ENCODE measurements at regions not wholly inside any gene's neighbourhood (a gene's known extent, or its start where the extent isn't known, plus 50 kb on each side); places are given as distances from the start of the nearest gene placed in this dataset.

GRCh38 chr1:87512431-87512830 is 183.8 kb downstream of the LMO4 start:
- DNase-seq: peak; percentile 14

GRCh38 chr1:87513255-87513654 is 184.6 kb downstream of the LMO4 start:
- peak; percentile 42 for DNase-seq

DNA sequence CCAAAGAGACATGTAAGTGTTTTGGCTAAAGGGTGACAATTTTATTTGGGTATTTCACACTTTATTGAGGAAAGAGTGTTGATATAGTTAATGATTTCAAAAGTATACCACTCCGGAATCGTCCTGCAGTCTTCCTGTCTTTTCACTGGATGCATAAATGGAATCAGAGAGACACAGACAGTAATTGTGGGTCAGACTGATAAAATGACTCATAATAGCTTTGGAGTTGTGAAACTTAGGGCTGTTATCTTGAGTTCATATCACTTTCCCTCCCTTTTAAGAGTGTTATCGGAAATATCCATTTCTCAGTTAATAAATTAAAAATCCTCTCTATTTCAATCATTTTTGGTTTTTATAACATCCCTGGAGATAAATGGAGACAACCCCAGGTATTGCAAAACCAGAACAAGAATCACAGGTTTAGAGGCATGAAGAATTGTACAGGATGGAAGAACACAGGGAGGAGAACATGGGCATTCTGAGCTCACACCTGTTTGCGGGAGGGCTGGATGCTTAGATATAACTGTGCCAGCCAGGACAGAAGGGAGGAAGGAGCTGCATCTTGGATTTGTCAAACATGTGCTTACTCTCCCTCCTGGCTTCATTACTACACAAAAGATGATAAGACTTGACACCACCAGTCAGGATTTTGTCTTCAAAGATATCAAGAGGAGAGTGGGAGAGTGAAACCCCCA is 185.4 kb downstream of the LMO4 start:
- peak; percentile 4 for DNase-seq

DNA sequence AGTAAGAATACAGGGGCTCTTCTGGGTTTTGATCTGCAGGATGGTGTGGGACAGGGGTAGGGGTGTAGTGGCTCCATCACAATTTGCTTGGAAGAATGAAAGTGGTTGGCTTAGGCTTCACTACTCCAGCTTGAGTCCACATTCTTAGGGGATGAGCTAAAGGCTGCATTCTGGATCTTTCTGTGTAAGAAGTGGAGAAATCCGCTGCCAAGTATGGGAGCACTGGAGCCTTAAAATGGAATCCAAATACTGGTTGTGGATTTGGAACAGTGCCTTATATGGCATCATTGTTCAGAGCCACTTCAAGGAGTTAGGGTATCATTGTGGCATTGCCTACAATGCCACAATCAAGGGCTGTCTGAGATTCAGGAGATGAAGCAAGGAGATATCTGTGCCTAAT is 187.1 kb downstream of the LMO4 start:
- DNase-seq: peak; percentile 56

DNA sequence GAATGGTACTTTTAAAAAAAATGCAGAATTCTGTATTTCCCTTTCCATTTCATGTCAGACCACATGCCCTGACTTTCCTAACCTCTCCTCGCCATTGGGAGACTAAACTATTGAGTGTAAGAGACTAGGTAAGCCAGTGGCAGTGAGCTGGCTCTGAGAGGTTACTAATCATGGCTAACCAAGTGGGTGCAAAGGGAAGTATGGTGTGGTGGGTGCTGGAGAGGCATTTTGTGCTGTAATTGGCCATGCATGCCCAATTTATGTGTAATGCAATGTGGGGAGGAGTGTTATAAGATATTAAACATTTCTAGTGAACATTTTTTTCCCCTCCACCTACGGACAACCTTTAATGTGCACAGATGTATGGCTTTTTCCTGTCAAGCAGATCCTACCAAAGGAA is 190.1 kb downstream of the LMO4 start:
- no peak for DNase-seq

DNA sequence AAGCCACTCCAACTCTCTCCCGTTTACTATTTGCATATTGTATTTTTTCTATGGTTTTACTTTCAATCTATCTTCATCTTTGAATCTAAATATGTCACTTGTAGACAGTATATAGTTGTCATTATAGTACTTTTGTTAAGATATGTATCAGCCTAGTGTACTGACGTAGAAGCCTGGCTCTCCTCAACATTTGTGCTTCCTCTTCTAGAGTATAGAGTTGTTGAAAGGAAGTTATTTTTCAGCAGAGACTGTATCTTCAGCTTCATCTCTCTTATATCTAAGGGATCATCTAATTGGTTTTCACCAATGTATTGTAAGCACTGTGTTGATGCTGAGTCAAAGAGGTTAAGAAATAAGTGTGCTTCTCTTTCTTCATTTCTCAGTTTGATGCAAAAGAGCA is 192.8 kb downstream of the LMO4 start:
- no peak for DNase-seq

DNA sequence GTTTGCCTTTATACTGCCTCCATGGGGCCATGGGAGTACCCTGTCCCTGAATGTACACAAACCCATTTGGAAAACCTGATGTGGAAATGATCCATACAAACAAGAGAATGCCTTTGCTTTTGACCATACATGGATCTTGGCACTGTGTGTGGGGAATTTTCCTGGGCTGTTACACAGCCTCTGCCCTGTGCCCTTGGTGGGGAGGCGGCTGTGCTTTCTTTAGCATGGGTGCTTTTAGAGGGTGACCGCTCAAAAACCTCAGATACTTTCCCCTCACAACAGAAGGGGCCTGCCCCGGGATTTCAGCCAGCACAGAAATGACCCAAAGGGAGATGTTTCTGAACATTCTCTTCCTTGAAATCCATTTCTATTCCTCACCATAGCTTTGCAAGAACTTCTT is 194.8 kb downstream of the LMO4 start:
- DNase-seq: no peak

- no peak for DNase-seq
Measured at GRCh38 chr1:87524021-87524754, 195.5 kb downstream of the LMO4 start.

- DNase-seq: no peak
Measured at GRCh38 chr1:87528754-87529517, 200.3 kb downstream of the LMO4 start.

DNA sequence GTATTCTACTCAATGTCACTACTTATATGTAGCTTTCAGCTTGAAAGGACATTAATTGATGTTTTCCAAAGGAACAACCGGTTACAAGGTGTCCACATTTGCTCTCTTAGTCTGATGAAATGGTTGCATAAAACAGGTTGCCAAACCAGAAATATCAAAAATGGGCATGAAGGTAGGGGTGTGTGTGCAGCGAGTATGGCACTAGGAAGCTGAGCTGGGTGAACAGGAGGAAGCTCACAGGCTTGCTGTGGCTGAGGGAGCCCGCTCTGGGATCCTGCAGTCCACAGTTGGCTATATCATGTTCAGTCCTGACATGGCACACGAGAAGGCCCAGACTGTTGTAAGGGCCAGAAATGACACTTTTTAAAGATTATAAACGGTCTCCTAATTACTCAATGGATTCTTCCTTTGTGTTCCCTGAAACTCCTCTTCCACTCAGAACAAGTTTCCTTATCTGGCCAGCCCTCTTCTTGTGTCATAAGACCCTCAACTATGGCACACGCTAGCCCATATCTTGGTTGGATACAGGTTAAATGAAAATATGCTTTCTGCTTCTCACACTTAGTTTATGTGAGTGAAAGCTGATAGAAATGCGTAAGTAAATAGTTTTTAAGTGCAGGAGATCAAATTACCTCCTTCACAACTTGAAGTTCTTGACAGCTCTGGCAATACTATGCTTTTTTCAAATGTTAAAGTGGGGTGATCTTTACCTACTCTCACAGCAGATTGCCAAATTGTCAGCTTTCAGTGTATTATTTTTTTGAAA is 201.5 kb downstream of the LMO4 start:
- DNase-seq: no peak

- no peak for DNase-seq
Measured at GRCh38 chr1:87535551-87535950, 206.9 kb downstream of the LMO4 start.

- no peak for DNase-seq
Measured at GRCh38 chr1:87539147-87539546, 210.5 kb downstream of the LMO4 start.

DNA sequence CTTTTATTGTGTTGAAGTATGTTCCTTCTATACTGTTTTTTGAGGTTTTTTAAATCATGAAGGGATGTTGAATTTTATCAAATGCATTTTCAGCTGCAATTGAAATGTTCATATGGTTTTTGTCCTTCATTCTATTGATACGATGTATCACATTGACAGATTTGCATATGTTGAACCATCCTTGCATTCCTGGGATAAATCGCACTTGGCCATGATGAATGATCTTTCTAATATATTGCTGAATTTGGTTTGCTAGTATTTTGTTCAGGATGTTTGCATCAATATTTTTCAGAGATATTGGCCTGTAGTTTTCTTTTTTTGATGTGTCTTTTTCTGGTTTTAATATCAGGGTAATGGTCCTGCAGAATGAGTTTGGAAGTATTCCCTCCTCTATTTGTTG is 214.0 kb downstream of the LMO4 start:
- no peak for DNase-seq

- no peak for DNase-seq
Measured at GRCh38 chr1:87549738-87550137, 221.1 kb downstream of the LMO4 start.

- DNase-seq: no peak
Measured at GRCh38 chr1:87553511-87553910, 224.8 kb downstream of the LMO4 start.

GRCh38 chr1:87555366-87555765 is 226.7 kb downstream of the LMO4 start:
- no peak for DNase-seq

GRCh38 chr1:87556326-87556725 is 227.6 kb downstream of the LMO4 start:
- no peak for DNase-seq

GRCh38 chr1:87558921-87559320 is 230.2 kb downstream of the LMO4 start:
- no peak for DNase-seq

GRCh38 chr1:87560137-87560536 is 231.5 kb downstream of the LMO4 start:
- DNase-seq: no peak

DNA sequence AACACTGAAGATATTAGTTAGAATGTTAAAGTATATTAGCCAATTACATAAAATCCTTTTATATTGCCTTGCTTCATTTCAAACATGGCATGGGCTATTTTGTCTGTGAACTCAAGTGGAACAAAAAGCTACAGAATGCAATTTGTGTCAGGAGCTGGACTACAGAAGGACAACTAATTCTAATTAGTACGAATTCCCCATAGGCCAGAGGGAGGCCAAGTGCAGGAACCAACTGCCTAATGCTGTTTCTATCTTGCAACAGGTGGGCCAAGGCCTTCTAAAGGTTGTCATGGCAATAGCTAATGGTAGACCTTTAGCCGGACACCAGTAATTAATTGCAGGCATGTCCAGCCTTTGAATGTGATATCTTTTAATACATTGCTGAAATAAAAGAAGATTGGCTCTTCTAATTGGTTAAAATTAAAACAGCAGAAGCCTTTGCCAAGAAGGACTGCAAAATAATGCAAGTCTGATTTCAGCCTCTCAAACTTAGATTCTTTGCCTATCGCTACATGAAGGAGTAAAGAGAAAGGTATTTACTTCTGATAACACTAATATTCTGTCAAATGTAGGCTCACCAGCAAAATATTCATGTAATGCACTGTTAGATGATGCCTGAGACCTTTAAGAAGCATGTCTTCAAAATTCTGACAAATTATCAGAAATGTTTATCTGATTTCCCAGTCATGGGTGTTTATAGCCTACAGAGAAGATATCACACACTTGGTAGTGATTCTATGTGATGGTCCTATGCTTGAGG is 232.1 kb downstream of the LMO4 start:
- peak; percentile 29 for DNase-seq

GRCh38 chr1:87563211-87563610 is 234.5 kb downstream of the LMO4 start:
- no peak for DNase-seq

GRCh38 chr1:87565861-87566260 is 237.2 kb downstream of the LMO4 start:
- DNase-seq: no peak

Measured in fibroblast of skin of scalp (primary cell).